ENCODE measurements at regions not wholly inside any gene's neighbourhood (a gene's known extent, or its start where the extent isn't known, plus 50 kb on each side); places are given as distances from the start of the nearest gene placed in this dataset.

GRCh38 chr16:85429776-85430522, 183.2 kb upstream of the GSE1 start:
- DNase-seq: peak; percentile 5

- peak; percentile 7 for DNase-seq
These were observed 182.3 kb upstream of the GSE1 start for GRCh38 chr16:85430523-85431421.

- peak; percentile 6 for DNase-seq
These were observed 181.5 kb upstream of the GSE1 start for GRCh38 chr16:85431431-85432124.

GRCh38 chr16:85432606-85433005, 180.5 kb upstream of the GSE1 start:
- DNase-seq: no peak

- DNase-seq: no peak
These were observed 179.6 kb upstream of the GSE1 start for GRCh38 chr16:85433477-85433876.

- no peak for DNase-seq
These were observed 177.8 kb upstream of the GSE1 start for GRCh38 chr16:85435286-85435685.

- DNase-seq: no peak
These were observed 177.4 kb upstream of the GSE1 start for GRCh38 chr16:85435700-85436099.

GRCh38 chr16:85436207-85436606, 176.9 kb upstream of the GSE1 start:
- DNase-seq: no peak

GRCh38 chr16:85436636-85437165, 176.4 kb upstream of the GSE1 start:
- no peak for DNase-seq

- DNase-seq: no peak
These were observed 175.7 kb upstream of the GSE1 start for GRCh38 chr16:85437166-85438052.

GRCh38 chr16:85438981-85439685, 174.0 kb upstream of the GSE1 start:
- no peak for DNase-seq

GRCh38 chr16:85440744-85441143, 172.4 kb upstream of the GSE1 start:
- DNase-seq: no peak

GRCh38 chr16:85441189-85441889, 171.8 kb upstream of the GSE1 start:
- no peak for DNase-seq

- DNase-seq: no peak
These were observed 171.0 kb upstream of the GSE1 start for GRCh38 chr16:85441890-85442670.

GRCh38 chr16:85443116-85443515, 170.0 kb upstream of the GSE1 start:
- DNase-seq: no peak

GRCh38 chr16:85443531-85443930, 169.6 kb upstream of the GSE1 start:
- DNase-seq: no peak

GRCh38 chr16:85445064-85445778, 167.9 kb upstream of the GSE1 start:
- DNase-seq: no peak

- DNase-seq: no peak
These were observed 167.3 kb upstream of the GSE1 start for GRCh38 chr16:85445779-85446222.
